GM23338 (cell line): ENCODE measurements at regions not wholly inside any gene's neighbourhood (a gene's known extent, or its start where the extent isn't known, plus 50 kb on each side); places are given as distances from the start of the nearest gene placed in this dataset.

Experiments used
- ATAC-seq: fragments of 200-7000 bp; cut with Tn5 transposase; 3 replicates; pipeline ENCODE4 v1.9.1; 2020
- DNase-seq: peaks from one replicate; pipeline ENCODE4 v3.0.0-alpha.2; 2015; ENCODE audit warnings: low spot score
- H2AFZ ChIP-seq: fragments of 200-600 bp; sonication (generic); 2 replicates; pipeline ENCODE4 v1.8.0; 2016; ENCODE audit warnings: antibody characterized with exemption, mild to moderate bottlenecking, moderate library complexity
- H3F3A ChIP-seq: fragments of 200-600 bp; sonication (generic); replicated peaks from 2 replicates; pipeline ENCODE4 v1.8.0; 2017; ENCODE audit warnings: antibody characterized with exemption, mixed run types, low read depth
- H3K27ac ChIP-seq: fragments of 200-600 bp; sonication (generic); 2 replicates; pipeline ENCODE4 v1.6.1; 2016; ENCODE audit warnings: low read depth
- H3K27me3 ChIP-seq: fragments of 200-600 bp; sonication (generic); 2 replicates; pipeline ENCODE4 v1.8.0; 2016; ENCODE audit warnings: mild to moderate bottlenecking, mixed run types, moderate library complexity; ENCODE audit not compliant: insufficient read depth
- H3K36me3 ChIP-seq: fragments of 200-600 bp; sonication (generic); 2 replicates; pipeline ENCODE4 v1.8.0; 2016; ENCODE audit warnings: mild to moderate bottlenecking; ENCODE audit not compliant: insufficient read depth
- H3K4me1 ChIP-seq: fragments of 200-600 bp; sonication (generic); 2 replicates; pipeline ENCODE4 v1.8.0; 2016; ENCODE audit warnings: mild to moderate bottlenecking, moderate library complexity; ENCODE audit not compliant: insufficient read depth
- H3K4me2 ChIP-seq: fragments of 200-600 bp; sonication (generic); 2 replicates; pipeline ENCODE4 v1.7.1; 2017; ENCODE audit warnings: mixed run types
- H3K4me3 ChIP-seq: fragments of 200-600 bp; sonication (generic); 2 replicates; pipeline ENCODE4 v1.6.1; 2016; ENCODE audit warnings: mixed run types
- H3K79me2 ChIP-seq: fragments of 200-600 bp; sonication (generic); replicated peaks from 2 replicates; pipeline ENCODE4 v1.8.0; 2017; ENCODE audit warnings: mild to moderate bottlenecking; ENCODE audit not compliant: insufficient read depth
- H3K9me2 ChIP-seq: fragments of 200-600 bp; sonication (generic); 2 replicates; pipeline ENCODE4 v1.8.0; 2017; ENCODE audit not compliant: insufficient read depth
- H4K20me1 ChIP-seq: fragments of 200-600 bp; sonication (generic); replicated peaks from 2 replicates; pipeline ENCODE4 v1.8.0; 2017; ENCODE audit warnings: mild to moderate bottlenecking; ENCODE audit not compliant: insufficient read depth
- H3K27ac Mint-ChIP-seq: 2 replicates; pipeline ENCODE4 v1.8.0; 2020; ENCODE audit warnings: inconsistent platforms, mild to moderate bottlenecking, moderate library complexity, mixed read lengths
- H3K27me3 Mint-ChIP-seq: 3 replicates; pipeline ENCODE4 v1.8.0; 2022; ENCODE audit warnings: low read depth, mild to moderate bottlenecking, moderate library complexity, mixed read lengths, inconsistent platforms; ENCODE audit not compliant: insufficient read depth, poor library complexity
- H3K36me3 Mint-ChIP-seq: 3 replicates; pipeline ENCODE4 v1.8.0; 2021; ENCODE audit warnings: low read depth, mild to moderate bottlenecking, inconsistent platforms, moderate library complexity, mixed read lengths
- H3K4me1 Mint-ChIP-seq: 3 replicates; pipeline ENCODE4 v1.8.0; 2020; ENCODE audit warnings: mild to moderate bottlenecking, inconsistent platforms, mixed read lengths
- H3K4me3 Mint-ChIP-seq: 3 replicates; pipeline ENCODE4 v1.8.0; 2021; ENCODE audit warnings: moderate library complexity, mild to moderate bottlenecking, inconsistent platforms, mixed read lengths
- H3K9me3 Mint-ChIP-seq: 3 replicates; pipeline ENCODE4 v1.8.0; 2020; ENCODE audit warnings: moderate library complexity, mild to moderate bottlenecking, inconsistent platforms, mixed read lengths
- CREB1 ChIP-seq: fragments of 250-450 bp; sonication (Bioruptor Pico); IDR thresholded peaks from 2 replicates; pipeline ENCODE4 v1.5.0; 2020; ENCODE audit warnings: low read depth, mild to moderate bottlenecking, moderate library complexity
- CTCF ChIP-seq, 2 experiments: fragments of 200-600 bp in 1 of 2; sonication (generic) in 1 of 2; conservative IDR thresholded peaks; 2 replicates each; pipeline versions ENCODE4 v1.5.1 to v1.6.1; 2016 to 2017; ENCODE audit warnings: antibody characterized with exemption in 2 of 2, low read depth in 2 of 2, mild to moderate bottlenecking in 2 of 2, moderate library complexity in 1 of 2
- EZH2 ChIP-seq: fragments of 200-600 bp; sonication (generic); IDR thresholded peaks from one replicate; pipeline ENCODE4 v1.8.0; 2017; ENCODE audit warnings: antibody characterized with exemption, mild to moderate bottlenecking, low read depth; ENCODE audit not compliant: unreplicated experiment
- EZH2phosphoT487 ChIP-seq: fragments of 200-600 bp; sonication (generic); IDR thresholded peaks from one replicate; pipeline ENCODE4 v1.8.1; 2018; ENCODE audit warnings: antibody characterized with exemption; ENCODE audit not compliant: unreplicated experiment
- JUNB ChIP-seq: IDR thresholded peaks from one replicate; pipeline ENCODE4 v1.6.1; 2016; ENCODE audit warnings: antibody characterized with exemption; ENCODE audit not compliant: unreplicated experiment
- NANOG ChIP-seq: IDR thresholded peaks from 2 replicates; pipeline ENCODE4 v1.6.1; 2016; ENCODE audit warnings: antibody characterized with exemption, borderline replicate concordance
- POLR2AphosphoS5 ChIP-seq: IDR thresholded peaks from 2 replicates; pipeline ENCODE4 v1.6.1; 2016; ENCODE audit warnings: antibody characterized with exemption, low read depth
- STAT1 ChIP-seq: IDR thresholded peaks from one replicate; pipeline ENCODE4 v1.6.1; 2016; ENCODE audit warnings: antibody characterized with exemption; ENCODE audit not compliant: unreplicated experiment
- TF ChIP-seq, protein P1 (sequence below): IDR thresholded peaks from 2 replicates; pipeline ENCODE4 v1.6.1; 2016; ENCODE audit warnings: antibody characterized with exemption

DNA sequence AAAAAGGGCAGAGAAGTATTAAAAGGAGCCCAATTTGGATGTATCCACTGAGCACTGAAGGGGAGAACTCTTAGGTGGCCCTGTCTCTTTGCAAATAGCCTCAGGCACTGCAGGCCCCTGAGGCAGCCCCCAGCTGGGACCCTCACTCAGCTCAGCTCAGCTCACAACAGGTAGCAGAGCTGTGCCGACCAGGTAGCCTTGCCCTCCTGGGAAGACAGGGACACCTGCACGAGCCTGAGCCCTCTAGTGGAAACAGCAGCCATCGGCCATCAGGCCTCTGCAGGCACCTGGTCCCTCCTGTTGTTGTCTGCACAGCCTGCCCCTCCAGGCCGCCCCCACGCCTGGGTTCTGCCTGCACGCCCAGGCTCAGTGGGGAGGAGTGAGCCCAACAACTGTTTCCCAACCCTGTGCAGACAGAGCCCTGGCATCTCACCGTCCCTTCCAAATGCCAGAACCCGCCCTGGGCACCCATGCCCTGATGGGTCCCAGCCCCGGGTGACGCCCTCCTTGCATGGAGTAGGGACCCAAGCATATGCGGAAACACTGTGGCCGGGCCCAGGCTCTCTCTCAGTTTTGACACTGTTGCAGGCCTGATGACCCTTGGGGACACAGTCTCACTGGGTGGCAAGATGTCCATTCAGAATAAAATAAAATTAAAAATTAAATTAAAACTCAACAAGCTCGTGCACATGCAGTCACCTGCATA lies 60.0 kb upstream of the AJAP1 start (continued):
- TF ChIP-seq, protein P1, sequence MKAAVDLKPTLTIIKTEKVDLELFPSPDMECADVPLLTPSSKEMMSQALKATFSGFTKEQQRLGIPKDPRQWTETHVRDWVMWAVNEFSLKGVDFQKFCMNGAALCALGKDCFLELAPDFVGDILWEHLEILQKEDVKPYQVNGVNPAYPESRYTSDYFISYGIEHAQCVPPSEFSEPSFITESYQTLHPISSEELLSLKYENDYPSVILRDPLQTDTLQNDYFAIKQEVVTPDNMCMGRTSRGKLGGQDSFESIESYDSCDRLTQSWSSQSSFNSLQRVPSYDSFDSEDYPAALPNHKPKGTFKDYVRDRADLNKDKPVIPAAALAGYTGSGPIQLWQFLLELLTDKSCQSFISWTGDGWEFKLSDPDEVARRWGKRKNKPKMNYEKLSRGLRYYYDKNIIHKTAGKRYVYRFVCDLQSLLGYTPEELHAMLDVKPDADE = no peak
- TF ChIP-seq POLR2AphosphoS5 (no peak), CREB1 (CRISPR knock-in tag) (no peak), JUNB (no peak), EZH2phosphoT487 (no peak), STAT1 (no peak), EZH2 (no peak), CTCF (conservative IDR thresholded peaks at IDR 0.05; ENCODE audit: low read depth in 2 of 2) (no peak), NANOG (no peak)

GRCh38 chr1:4595341-4596225 lies 58.8 kb upstream of the AJAP1 start:
- Mint-ChIP-seq H3K4me3 (no peak overlapping the region), H3K36me3 (no peaks in the 10 kb centered on the region), H3K4me1 (peaks cover 5% of the 10 kb centered on the region), H3K9me3 (peaks cover 5% of the 10 kb centered on the region; the same call in 1 of the 3 replicates), H3K27ac (no peak overlapping the region), H3K27me3 (peaks cover 5% of the 10 kb centered on the region)
- H4K20me1 ChIP-seq = no peaks in the 10 kb centered on the region
- no peak for DNase-seq
- H3K27me3 ChIP-seq = no peaks in the 10 kb centered on the region
- H3K36me3 ChIP-seq = no peaks in the 10 kb centered on the region
- no peak for TF ChIP-seq NANOG
- TF ChIP-seq, protein P1 = no peak
- no peak overlapping the region for H2AFZ ChIP-seq
- no peaks in the 10 kb centered on the region for H3K9me2 ChIP-seq
- H3F3A ChIP-seq = no peaks in the 10 kb centered on the region
- H3K4me2 ChIP-seq = no peak overlapping the region
- no peak overlapping the region for H3K27ac ChIP-seq
- H3K4me3 ChIP-seq = no peak overlapping the region
- H3K79me2 ChIP-seq = no peaks in the 10 kb centered on the region
- no peak for ATAC-seq
- no peaks in the 10 kb centered on the region for H3K4me1 ChIP-seq
